Calu3 (cell line): ENCODE measurements at regions not wholly inside any gene's neighbourhood (a gene's known extent, or its start where the extent isn't known, plus 50 kb on each side); places are given as distances from the start of the nearest gene placed in this dataset.
"Not testable (repeated sequence)": the region's sequence is repeated elsewhere in the genome, so short reads cannot be mapped to it uniquely, and the experiment has no call there.

Experiments used
- BruUV-seq: library from RNA; stranded (reverse); fragments of 400-500 nt; replicated peaks from 2 replicates; lab custom pipeline; 2021; lab: Mats Ljungman, UMichigan
- CTCF ChIA-PET: fragments of 300-600 bp; sonication (Branson Sonifier 250); formaldehyde crosslinking; loops from one replicate; lab custom pipeline; 2022; ENCODE audit warnings: antibody characterized with exemption; lab: Charles Lee
- DNase-seq: peaks from one replicate; pipeline ENCODE4 v3.0.0; 2022
- H3K27ac Mint-ChIP-seq: one replicate; pipeline ENCODE4 v1.8.0; 2022; ENCODE audit warnings: mixed read lengths; ENCODE audit not compliant: unreplicated experiment
- H3K27me3 Mint-ChIP-seq: one replicate; pipeline ENCODE4 v1.8.0; 2022; ENCODE audit warnings: mixed read lengths; ENCODE audit not compliant: unreplicated experiment
- H3K36me3 Mint-ChIP-seq: one replicate; pipeline ENCODE4 v1.8.0; 2022; ENCODE audit warnings: mild to moderate bottlenecking, moderate library complexity, mixed read lengths; ENCODE audit not compliant: insufficient read depth, unreplicated experiment
- H3K4me1 Mint-ChIP-seq: one replicate; pipeline ENCODE4 v1.8.0; 2022; ENCODE audit warnings: mild to moderate bottlenecking, low read depth, mixed read lengths; ENCODE audit not compliant: unreplicated experiment
- H3K4me3 Mint-ChIP-seq: one replicate; pipeline ENCODE4 v1.8.0; 2022; ENCODE audit warnings: mild to moderate bottlenecking, low read depth, moderate library complexity, mixed read lengths; ENCODE audit not compliant: unreplicated experiment
- H3K9me3 Mint-ChIP-seq: one replicate; pipeline ENCODE4 v1.8.0; 2022; ENCODE audit warnings: low read depth, mixed read lengths; ENCODE audit not compliant: unreplicated experiment
- CTCF ChIP-seq: fragments of 200-600 bp; IDR thresholded peaks from one replicate; pipeline ENCODE4 v1.8.0; 2022; ENCODE audit warnings: antibody characterized with exemption; ENCODE audit not compliant: unreplicated experiment
- intact Hi-C: fragments of 100-400 bp; cut with micrococcal nuclease; formaldehyde crosslinking; loops from one replicate; pipeline ENCODE4 v1.10.0; 2022; ENCODE audit not compliant: unreplicated experiment

GRCh38 chr6:113246186-113246585 lies 611.0 kb upstream of the MARCKS start:
- H3K27me3 Mint-ChIP-seq: no peaks in the 10 kb centered on the region
- no peak for DNase-seq
- no peak overlapping the region for H3K4me3 Mint-ChIP-seq
- H3K36me3 Mint-ChIP-seq: no peaks in the 10 kb centered on the region
- no peaks in the 10 kb centered on the region for H3K9me3 Mint-ChIP-seq
- TF ChIP-seq CTCF: no peak
- no peaks in the 10 kb centered on the region for H3K4me1 Mint-ChIP-seq
- no TSS peak for BruUV-seq
- CTCF ChIA-PET: no interaction called here
- H3K27ac Mint-ChIP-seq: no peak overlapping the region
- intact Hi-C loops: no loop called here

- no TSS peak for BruUV-seq
- DNase-seq: no peak
- no peak for TF ChIP-seq CTCF
- Mint-ChIP-seq H3K4me3 (no peak overlapping the region), H3K9me3 (peaks cover 1% of the 10 kb centered on the region), H3K27me3 (no peaks in the 10 kb centered on the region), H3K4me1 (no peaks in the 10 kb centered on the region), H3K36me3 (no peaks in the 10 kb centered on the region), H3K27ac (no peak overlapping the region)
- CTCF ChIA-PET: no interaction called here
- intact Hi-C loops: no loop called here
These were observed 608.6 kb upstream of the MARCKS start for GRCh38 chr6:113248532-113248931.

GRCh38 chr6:113254194-113254593 lies 603.0 kb upstream of the MARCKS start:
- H3K4me3 Mint-ChIP-seq, BruUV-seq, H3K27ac Mint-ChIP-seq, DNase-seq, H3K4me1 Mint-ChIP-seq, H3K36me3 Mint-ChIP-seq, CTCF ChIA-PET, H3K27me3 Mint-ChIP-seq, intact Hi-C loops, H3K9me3 Mint-ChIP-seq: not testable (repeated sequence)

- intact Hi-C loops: no loop called here
- no peak for TF ChIP-seq CTCF
- Mint-ChIP-seq H3K9me3 (no peaks in the 10 kb centered on the region), H3K36me3 (no peaks in the 10 kb centered on the region), H3K27me3 (no peaks in the 10 kb centered on the region), H3K27ac (no peak overlapping the region), H3K4me3 (no peak overlapping the region), H3K4me1 (no peaks in the 10 kb centered on the region)
- no TSS peak for BruUV-seq
- DNase-seq: no peak
- CTCF ChIA-PET: no interaction called here
These were observed 598.4 kb upstream of the MARCKS start for GRCh38 chr6:113258771-113259170.

GRCh38 chr6:113271437-113271836 lies 585.7 kb upstream of the MARCKS start:
- H3K9me3 Mint-ChIP-seq: peaks cover 12% of the 10 kb centered on the region
- no TSS peak for BruUV-seq
- intact Hi-C loops: no loop called here
- no peaks in the 10 kb centered on the region for H3K4me1 Mint-ChIP-seq
- no peaks in the 10 kb centered on the region for H3K27me3 Mint-ChIP-seq
- no peak overlapping the region for H3K4me3 Mint-ChIP-seq
- H3K27ac Mint-ChIP-seq: no peak overlapping the region
- TF ChIP-seq CTCF: no peak
- no peak for DNase-seq
- no peaks in the 10 kb centered on the region for H3K36me3 Mint-ChIP-seq
- CTCF ChIA-PET: no interaction called here
